HG03064 (cell line): ENCODE measurements at regions not wholly inside any gene's neighbourhood (a gene's known extent, or its start where the extent isn't known, plus 50 kb on each side); places are given as distances from the start of the nearest gene placed in this dataset.

Experiments used
- ATAC-seq: cut with Tn5 transposase; IDR thresholded peaks from one replicate; pipeline ENCODE4 v1.9.1; 2021; ENCODE audit warnings: low read depth; ENCODE audit not compliant: unreplicated experiment

DNA sequence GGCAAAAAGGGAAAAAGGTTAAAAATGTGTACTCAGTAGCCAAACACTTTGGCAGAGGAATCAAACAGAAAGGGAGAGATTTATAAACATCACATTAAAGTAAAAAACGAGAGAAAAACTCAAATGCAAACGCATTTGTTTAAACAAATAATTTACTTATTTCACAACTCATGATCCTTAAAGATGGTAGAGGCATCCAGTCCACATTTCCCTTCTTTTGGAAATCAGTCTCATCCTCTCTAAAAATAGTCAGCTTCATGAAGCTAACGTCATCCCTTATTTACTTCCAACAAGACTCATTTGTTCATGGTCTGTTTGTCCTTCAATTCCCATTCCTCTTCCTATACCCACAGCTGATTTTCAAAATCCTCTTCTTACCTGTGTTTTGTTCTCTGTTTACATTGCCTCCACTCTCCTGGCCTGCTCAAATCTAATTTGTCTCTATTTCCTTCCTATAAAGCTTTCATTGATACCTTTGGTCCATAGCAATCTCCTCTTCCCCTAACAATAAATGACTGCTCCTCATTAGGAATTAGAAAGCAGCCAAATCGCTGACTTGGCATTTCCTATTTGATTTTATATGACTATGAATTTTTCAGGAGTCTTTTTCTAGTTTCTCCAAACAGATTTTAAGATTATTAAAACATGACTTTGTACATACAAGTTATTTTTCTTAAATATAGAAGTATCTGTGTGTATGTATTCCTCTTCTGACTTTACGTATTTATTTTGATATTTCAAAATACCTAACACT is 805.3 kb downstream of the TLE1 start:
- no peak for ATAC-seq

DNA sequence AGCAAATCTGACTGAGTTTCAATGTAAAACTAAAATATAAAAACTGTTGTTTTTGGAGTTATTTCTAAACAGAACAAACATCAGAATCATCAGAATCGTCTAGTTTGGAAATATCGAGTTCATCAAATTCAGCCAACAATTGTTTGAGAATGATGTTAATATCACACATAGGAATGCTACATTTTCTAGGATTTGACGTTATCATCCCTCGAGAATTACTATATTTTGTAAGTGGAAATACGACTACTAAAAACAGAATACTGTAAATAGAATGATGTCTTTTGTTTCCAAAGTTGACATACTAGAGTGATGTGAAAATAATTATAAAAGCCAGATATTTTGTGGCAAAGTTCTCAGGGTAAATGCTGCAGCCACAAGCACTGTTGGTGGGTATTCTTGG is 805.9 kb downstream of the TLE1 start:
- ATAC-seq, result no peak

DNA sequence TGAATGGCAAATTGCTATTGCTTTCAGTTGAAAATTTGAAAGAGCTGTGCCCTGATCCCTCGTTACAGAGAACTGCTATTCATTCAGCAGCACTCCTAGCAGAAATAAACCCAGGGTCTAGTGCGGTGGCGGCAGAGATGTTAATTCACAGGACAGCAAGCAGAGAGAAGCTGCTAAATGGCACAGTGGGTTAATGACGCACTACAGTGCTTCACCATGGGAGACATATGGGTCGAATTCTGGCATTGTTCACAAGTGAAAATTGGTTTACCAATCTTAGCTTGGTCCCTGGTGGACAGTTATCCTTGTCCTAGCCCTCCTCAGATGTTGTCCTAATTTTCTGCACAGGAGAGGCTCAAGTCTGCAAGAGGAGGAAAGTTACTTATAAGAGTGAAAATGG is 807.4 kb downstream of the TLE1 start:
- no peak for ATAC-seq

DNA sequence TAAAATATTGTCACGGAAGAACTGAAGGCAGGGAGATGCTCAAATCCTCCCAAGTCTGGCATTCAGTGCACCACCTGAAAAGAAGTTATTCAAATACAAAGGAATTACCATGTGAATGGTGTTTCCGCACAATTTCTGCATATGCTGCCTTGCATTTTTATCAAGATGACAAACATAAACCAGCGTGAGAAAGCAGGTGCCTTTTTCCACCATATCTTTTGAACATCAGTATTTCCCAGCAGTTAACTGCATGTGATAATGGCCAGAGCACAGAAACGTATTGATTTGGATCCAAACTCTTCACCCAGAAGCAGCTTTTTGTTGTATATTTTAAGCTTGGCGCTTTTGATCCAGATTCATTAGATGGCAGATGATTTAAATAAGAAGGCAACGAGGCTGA is 808.0 kb downstream of the TLE1 start:
- ATAC-seq, result no peak

DNA sequence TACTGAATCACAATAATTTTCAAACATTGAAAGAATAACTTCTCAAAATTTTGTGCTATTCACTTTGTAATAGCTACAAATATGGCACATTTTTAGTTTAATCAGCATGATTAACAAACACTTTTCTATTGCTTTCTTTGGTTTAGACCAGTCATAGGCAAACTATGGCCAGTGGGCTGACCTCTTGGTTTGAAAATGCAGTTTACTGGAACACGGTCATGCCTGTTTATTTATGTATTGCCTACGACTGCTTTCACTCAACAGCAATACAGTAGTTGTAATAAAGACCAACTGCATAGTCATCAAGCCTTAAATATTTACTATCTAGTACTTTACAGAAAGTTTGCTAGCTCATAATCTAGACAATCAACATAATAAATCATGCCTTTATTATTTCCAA is 810.8 kb downstream of the TLE1 start:
- ATAC-seq, result no peak

DNA sequence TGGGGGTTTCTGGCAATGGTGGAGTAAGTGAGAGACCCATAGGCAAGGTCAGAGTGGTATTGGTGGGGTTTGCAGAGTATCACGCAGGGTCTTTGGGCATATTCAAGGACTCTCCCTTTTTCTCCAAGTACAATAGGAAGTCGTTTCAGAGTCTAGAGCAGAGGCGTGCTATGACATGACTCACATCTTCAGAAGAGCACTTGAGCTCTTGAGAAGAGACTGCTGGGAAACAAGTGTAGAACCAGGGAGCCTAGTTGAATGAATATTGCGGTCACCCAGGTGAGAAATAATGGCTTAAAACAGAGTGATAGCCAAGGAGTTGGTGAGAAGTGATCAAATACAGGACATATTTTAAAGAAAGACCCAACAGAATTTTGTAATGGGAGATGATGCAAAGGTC is 813.4 kb downstream of the TLE1 start:
- ATAC-seq, result no peak

DNA sequence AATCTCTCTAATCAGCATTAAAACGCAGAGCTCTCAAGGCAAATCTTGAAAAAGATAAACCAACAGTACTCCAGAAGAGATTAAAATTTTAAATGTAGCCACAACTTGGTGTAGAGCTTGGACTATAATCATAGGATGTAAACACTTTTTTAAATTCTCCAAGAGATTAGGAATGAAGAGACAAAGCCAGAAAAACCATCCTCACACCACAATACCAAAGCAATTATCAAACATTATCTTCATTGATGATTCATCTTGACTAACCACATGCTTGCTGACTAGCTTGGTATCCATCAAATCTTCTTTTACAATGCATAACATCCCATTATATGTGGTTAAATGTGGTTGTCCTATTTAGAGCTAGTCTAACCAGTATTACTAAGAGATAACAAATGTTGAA is 815.1 kb downstream of the TLE1 start:
- no peak for ATAC-seq

DNA sequence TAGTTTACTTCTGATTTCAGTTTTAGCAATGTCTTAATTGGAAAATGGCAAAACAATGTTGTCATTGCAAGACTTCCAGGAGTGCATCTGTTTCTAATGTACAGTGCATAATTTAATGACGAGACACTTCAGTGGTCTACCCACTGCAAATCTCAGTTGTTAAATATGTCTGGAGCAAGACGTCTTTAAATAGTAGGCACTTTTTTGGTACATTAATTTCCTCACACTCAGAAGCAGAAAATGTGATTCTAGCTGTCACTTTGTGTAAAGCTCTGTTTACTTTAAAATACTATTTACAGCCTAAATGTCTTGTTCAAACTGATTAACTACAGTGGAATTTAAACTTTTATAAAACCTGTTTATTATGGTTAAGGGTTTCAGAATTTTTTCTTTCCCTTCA is 815.5 kb downstream of the TLE1 start:
- no peak for ATAC-seq

DNA sequence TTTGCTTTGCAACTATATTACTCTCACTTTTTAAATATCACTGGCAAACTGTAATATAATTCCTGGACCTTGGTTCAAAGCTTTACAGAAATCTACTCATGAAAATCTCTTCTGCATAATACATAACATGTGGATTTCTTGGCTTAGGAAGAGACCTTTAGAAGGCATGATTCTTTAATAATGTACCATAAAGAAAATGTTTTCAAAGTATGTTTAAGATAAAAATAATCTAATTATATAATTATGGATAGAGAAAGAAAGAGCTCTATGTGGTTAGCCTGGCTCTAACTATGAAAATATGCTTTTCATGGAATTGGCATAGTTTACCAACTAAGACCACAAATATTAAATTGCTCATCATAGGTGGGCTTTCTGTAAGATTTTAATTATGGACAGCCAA is 817.8 kb downstream of the TLE1 start:
- no peak for ATAC-seq

DNA sequence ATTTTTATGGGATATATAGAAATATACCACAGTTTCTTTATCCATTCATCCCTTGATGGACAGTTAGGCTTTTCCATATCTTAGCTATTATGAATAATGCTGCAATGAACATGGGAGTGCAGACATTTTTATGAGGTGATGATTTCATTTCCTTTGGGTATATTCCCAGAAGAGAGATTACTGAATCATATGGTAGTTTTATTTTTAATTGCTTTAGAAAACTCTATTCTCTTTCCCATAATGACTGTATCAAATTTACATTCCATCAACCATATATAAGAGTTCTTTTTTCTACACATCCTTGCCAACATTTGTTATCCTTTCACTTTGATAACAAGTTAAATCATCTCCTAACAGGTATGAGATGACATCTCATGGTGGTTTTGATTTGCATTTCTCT is 821.6 kb downstream of the TLE1 start:
- no peak for ATAC-seq

DNA sequence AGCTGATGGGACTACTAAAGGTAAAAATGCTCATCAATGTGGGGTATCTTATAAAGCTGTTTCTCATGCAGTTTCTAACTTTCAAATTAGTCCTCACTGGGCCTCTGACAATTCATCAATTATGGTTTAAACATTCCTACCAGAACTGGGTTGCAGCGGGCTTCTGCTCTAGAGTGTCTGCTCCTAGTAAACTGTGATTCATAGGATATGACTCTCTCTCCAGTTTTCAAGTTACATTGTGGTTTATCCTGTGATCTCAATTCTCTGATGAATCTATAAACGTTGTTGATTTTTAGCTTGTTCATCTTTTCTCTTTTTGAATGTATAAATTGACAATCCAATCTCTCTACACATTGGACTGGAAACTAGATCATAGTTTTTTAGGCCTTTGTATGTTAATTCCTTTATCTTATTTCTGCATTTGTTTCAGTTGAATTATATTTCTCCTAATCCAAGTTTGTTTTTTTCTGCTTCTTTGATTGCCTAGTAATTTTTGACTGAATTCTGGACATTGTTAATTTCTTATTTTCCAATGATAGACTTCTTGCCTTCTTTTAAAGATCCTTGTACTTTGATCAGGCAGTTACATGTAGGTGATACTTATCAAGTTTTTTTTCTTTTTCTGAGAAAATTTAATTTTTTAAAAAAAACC is 822.6 kb downstream of the TLE1 start:
- no peak for ATAC-seq

DNA sequence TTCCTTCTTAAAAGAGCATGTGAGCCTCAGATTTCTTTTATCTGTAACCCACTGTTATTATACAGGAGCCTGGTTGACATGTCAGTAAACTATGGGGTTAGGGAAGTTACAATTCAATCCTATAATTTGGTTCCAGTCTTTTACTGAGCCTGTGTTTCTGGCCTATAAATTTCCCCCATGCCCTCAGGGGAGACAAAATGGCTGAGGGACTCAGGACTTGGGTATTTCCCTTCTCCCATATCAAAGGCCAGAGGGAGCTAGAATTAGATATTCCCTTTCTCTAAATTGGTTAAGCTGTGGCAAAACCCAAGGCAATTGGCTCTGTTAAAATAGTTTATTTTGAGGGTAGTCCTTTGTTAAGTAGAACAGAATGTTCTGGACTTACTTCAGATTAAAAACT is 823.2 kb downstream of the TLE1 start:
- ATAC-seq, result no peak

DNA sequence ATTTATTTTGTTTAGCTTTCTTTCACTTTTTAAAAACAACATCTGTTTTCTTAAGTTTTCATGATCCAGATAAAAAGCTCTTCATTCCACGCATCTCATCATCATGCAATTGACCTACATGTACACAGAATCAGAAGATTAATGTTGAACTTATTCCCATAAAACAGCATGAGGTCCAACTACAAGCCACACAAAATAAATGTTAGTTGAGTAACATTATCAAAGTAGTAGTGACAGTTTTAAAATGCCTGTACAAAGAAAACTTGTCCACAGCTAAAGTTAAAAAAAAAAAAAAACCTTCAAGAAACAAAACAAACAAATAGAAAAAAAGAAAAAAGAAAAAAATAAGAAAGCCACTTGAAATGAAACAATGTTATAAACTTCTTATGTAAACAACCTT is 846.3 kb downstream of the TLE1 start:
- ATAC-seq, result no peak

DNA sequence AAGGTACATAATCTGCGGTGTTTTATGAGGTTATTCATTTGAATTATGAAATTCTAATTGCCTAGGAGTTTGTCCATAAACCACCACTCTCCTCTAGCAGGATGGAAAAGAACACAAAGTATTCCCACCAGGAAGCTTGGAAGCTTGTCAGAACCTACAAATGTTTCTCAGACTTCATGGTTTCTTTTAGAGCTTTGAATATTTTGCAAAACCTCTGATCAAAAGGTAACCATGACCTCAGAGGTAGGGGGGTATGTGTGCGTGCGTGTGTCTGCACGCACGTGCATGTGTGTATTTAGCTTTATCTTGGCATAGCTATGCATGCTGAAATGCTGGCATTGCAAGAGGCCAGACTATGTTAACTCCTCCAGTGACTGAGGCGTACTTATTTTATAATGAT is 847.0 kb downstream of the TLE1 start:
- ATAC-seq, result no peak

DNA sequence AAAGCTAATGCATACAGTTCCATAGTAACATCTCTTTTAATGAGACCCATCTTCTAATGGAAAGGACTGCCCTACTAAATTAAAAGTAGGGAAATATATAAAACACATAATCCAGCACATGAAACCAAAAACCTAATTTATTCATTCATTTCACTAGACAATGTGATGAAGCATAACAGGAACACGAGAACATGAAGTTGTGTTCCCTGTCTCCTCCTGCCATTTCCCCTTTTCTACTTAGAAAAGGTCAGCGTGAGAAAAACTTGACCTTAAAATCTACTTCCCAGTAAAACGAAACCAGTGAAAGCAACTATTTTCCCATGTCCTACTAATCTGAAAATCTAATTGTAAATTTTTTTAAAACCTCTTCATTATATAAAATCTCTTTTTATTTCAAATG is 847.5 kb downstream of the TLE1 start:
- ATAC-seq, result no peak

DNA sequence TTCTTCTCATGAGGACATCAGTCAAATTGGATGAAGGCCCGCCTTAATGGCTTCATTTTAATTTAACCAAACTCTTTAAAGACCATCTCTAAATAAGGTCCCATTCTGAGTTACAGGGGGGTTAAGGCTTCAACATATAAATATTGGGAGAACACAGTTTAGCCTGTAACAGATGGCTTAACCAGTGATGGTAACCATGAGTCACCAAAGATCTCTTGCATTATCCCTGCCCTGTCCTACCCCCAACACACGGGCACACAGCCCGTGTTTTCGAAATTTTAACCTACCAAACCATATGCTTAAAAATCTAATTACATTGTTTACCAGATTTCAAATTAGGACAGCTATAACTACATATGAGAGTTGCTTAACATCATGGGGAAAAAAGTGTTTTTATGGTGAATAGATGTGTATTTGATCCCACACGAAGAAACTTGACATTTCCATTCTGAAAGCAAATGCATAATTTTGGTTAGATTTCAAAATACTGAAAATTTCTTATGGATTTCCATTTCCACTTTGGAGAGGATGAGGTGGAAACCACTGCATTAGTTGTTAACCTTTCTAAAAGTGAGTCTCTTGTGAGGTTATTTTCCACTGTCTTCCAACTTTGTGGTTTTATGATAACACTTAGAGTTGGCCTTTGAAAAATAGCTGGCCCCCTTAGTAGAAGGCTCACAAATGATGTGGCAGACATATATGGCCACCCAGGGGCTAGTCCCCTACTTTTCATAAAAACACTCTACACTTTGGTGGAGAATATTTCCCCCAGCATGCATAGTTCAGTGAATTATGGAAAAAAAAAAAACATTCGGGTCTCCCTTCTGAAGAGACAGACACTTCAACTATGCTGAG is 849.3 kb downstream of the TLE1 start:
- ATAC-seq, result no peak

DNA sequence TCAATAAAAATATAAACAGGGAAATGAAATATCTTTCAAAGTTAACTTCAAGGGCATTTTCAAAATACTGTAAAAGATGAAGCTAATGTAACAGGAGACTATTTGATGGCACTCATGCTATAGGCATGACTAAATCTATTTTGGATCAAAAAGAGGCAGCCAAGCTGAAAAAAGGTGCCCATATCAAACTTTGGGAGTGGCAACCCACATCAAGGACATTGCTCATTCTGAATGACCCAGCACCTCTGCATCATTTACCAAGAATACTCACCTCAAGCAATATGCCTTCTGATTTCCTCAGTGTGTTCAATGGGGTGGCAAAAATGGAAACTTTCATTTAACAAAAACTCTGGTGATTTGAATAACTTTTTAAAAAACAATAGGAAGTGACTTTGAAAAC is 853.3 kb downstream of the TLE1 start:
- ATAC-seq, result no peak

DNA sequence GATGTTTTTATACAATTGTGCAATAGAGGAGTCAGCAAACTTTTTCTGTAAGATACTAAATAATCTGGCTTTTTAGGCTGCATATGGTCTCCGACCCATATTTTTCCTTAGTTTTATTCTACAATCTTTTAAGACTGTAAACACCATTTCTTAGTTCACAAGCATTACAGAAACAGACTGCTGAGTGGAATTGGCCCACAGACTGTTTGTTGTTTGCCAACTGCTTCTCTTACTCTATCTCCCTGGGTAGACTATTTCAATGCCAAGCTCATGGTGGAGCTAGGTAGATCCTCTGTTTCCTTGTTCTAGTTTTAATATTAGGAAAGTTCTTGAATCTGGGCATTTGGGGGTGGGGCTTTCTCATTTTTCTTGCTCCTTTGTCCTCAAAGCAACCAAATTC is 857.6 kb downstream of the TLE1 start:
- ATAC-seq, result no peak

DNA sequence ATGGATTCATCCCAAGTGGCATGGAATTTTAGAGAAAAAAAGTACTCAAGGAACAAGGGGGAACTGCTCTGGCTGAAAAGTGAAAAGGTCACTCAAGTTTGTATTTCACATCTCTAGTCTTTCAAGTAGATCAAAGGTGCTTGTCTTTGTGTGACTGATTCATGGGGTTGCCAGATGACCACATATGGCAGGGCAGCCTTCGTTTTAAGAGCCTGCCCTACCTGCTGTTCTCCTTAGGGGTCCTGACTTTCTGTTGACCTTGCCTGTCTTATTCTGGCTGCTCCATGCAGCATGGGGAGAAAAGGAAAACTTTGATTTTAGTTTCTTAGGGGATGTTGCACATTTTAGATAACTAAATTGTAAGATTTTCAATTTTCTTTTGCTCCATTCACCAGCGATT is 877.7 kb downstream of the TLE1 start:
- ATAC-seq, result no peak

DNA sequence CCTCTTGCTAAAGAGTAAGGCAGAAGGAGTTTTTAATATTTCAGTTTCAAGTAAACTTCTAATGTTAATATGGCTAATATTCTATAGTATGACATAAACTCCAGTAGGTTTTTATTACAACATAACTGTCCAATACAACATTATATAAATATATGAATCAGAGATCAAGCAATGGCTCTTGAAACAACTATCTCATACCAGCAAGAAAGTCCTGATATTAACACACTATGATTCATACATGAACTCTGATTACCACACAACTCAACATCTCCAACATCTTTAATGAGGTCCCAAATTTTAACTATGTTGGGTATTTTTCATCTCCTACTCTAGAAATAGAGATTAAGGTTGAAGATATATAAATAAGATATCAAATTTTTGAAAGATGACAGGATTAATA is 878.3 kb downstream of the TLE1 start:
- ATAC-seq, result no peak

DNA sequence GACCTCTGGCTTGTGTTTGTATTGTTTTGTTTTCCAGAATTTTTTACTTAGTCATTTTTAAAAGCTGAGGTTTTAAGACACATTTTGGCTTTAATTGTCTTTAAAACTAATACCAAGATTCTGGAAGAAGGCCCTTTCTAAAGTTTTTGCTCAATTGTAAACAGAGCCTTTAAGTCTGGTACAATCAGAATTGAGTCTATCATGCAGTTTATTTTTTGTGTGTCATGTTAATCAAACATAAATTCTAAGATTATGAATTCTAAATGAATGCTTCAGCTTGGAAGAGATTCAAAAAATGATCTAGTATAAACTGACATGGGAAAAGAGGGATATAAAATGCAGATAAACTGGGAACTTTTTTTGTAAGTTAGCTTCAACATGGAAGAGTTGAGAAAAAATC is 882.7 kb downstream of the TLE1 start:
- ATAC-seq, result no peak

DNA sequence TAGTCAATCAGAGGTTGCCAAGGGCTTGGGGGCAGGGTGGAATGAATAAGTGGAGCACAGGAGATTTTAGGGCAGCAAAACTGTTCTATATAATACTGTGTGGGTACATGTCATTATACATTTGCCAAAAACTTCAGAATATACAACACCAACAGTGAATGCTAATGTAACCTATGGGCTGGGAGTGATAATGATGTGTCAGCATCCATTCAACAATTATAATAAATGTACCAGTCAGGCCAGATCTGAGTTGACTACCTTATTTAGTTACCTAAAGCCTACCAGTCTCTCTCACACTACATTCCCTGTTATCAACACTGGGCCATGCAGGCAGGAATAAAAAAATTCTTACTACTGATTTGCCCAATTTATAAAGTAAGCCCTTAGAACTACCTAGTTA is 884.5 kb downstream of the TLE1 start:
- ATAC-seq, result no peak
